ENCODE measurements at regions not wholly inside any gene's neighbourhood (a gene's known extent, or its start where the extent isn't known, plus 50 kb on each side); places are given as distances from the start of the nearest gene placed in this dataset.

DNA sequence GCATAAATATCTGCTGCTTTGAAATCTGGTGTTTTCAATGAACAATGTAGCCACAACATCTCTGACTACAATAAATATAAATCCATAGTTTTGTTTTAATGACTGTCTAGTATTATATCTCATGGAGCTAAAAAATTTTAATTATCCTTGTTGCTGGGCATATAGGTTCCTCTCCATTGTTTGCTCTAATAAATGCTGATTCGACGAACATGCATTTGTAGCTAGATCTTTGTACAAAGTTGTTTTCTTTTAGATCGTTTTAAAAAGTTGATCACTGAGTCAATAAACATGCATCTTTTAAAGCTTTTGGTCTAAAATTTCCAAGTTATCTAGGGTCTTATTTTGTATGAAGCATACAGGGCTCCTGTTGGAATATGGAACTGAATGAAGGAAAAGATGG, 130.5 kb upstream of the GPR101 start:
- TF ChIP-seq NRF1 (IDR thresholded peaks at IDR 0.05; ENCODE audit: low read depth, low read length) (no peak), EZH2phosphoT487 (IDR thresholded peaks at IDR 0.05; ENCODE audit: borderline replicate concordance, low read depth) (no peak), GATA2 (CRISPR knock-in tag; IDR thresholded peaks at IDR 0.05) (no peak), JUND (IDR thresholded peaks at IDR 0.05) (no peak), RXRA (IDR thresholded peaks at IDR 0.05; ENCODE audit: borderline replicate concordance, low read depth) (no peak), POLR2AphosphoS5 (IDR thresholded peaks at IDR 0.05; ENCODE audit: low read depth, low read length) (no peak), RFX5 (IDR thresholded peaks at IDR 0.05; ENCODE audit: low read length) (no peak)
- TF ChIP-seq, protein P1, sequence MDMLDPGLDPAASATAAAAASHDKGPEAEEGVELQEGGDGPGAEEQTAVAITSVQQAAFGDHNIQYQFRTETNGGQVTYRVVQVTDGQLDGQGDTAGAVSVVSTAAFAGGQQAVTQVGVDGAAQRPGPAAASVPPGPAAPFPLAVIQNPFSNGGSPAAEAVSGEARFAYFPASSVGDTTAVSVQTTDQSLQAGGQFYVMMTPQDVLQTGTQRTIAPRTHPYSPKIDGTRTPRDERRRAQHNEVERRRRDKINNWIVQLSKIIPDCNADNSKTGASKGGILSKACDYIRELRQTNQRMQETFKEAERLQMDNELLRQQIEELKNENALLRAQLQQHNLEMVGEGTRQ (IDR thresholded peaks at IDR 0.05; ENCODE audit: borderline replicate concordance, low read depth, low read length), result no peak
- TF ChIP-seq, protein P2, sequence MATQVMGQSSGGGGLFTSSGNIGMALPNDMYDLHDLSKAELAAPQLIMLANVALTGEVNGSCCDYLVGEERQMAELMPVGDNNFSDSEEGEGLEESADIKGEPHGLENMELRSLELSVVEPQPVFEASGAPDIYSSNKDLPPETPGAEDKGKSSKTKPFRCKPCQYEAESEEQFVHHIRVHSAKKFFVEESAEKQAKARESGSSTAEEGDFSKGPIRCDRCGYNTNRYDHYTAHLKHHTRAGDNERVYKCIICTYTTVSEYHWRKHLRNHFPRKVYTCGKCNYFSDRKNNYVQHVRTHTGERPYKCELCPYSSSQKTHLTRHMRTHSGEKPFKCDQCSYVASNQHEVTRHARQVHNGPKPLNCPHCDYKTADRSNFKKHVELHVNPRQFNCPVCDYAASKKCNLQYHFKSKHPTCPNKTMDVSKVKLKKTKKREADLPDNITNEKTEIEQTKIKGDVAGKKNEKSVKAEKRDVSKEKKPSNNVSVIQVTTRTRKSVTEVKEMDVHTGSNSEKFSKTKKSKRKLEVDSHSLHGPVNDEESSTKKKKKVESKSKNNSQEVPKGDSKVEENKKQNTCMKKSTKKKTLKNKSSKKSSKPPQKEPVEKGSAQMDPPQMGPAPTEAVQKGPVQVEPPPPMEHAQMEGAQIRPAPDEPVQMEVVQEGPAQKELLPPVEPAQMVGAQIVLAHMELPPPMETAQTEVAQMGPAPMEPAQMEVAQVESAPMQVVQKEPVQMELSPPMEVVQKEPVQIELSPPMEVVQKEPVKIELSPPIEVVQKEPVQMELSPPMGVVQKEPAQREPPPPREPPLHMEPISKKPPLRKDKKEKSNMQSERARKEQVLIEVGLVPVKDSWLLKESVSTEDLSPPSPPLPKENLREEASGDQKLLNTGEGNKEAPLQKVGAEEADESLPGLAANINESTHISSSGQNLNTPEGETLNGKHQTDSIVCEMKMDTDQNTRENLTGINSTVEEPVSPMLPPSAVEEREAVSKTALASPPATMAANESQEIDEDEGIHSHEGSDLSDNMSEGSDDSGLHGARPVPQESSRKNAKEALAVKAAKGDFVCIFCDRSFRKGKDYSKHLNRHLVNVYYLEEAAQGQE (IDR thresholded peaks at IDR 0.05; ENCODE audit: low read depth, low read length), result no peak
- TF ChIP-seq, protein P3, sequence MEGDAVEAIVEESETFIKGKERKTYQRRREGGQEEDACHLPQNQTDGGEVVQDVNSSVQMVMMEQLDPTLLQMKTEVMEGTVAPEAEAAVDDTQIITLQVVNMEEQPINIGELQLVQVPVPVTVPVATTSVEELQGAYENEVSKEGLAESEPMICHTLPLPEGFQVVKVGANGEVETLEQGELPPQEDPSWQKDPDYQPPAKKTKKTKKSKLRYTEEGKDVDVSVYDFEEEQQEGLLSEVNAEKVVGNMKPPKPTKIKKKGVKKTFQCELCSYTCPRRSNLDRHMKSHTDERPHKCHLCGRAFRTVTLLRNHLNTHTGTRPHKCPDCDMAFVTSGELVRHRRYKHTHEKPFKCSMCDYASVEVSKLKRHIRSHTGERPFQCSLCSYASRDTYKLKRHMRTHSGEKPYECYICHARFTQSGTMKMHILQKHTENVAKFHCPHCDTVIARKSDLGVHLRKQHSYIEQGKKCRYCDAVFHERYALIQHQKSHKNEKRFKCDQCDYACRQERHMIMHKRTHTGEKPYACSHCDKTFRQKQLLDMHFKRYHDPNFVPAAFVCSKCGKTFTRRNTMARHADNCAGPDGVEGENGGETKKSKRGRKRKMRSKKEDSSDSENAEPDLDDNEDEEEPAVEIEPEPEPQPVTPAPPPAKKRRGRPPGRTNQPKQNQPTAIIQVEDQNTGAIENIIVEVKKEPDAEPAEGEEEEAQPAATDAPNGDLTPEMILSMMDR (IDR thresholded peaks at IDR 0.05), result no peak

All from SK-N-SH (cell line).